ENCODE measurements at regions not wholly inside any gene's neighbourhood (a gene's known extent, or its start where the extent isn't known, plus 50 kb on each side); places are given as distances from the start of the nearest gene placed in this dataset.

- Histone ChIP-seq H3K4me1 (ENCODE audit: low read depth, poor library complexity, severe bottlenecking) (no peaks in the 10 kb centered on the region), H3K4me3 (IDR thresholded peaks at IDR 0.05; ENCODE audit: insufficient read depth, low read depth, low read length) (no peak overlapping the region), H3K27ac (no peak overlapping the region), H3K27me3 (ENCODE audit: insufficient read depth, low read depth) (no peaks in the 10 kb centered on the region), H3K4me2 (no peak overlapping the region), H3K36me3 (ENCODE audit: insufficient read depth) (no peaks in the 10 kb centered on the region), H2AFZ (ENCODE audit: low read depth) (no peak overlapping the region), H3K79me2 (ENCODE audit: insufficient read depth, low read depth) (no peaks in the 10 kb centered on the region), H3K9ac (no peak overlapping the region), H4K20me1 (ENCODE audit: insufficient read depth) (no peaks in the 10 kb centered on the region)
- TF ChIP-seq CTCF (conservative IDR thresholded peaks at IDR 0.05; ENCODE audit: low read depth, low read length): no peak
Measured at GRCh38 chr5:75856056-75856455, 138.8 kb upstream of the POC5 start.

DNA sequence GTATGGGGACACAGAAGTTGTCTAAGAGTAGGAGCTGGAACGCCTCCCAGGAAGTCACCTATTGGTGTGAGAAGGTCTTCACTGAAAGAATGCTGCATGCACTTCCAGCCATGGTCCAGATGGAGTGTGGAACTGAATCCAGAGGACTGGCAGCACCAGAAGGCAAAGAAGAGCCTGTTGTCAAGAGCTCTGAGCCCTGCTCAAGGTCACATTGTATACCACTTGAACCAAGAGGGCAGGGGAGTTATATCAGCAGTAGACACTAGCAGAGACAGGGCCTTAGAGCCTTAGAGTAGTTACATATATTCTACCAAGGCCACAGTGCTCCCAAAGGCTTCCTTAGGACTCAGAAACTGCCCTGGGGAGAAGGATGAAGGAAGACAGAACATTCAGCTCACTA, 130.8 kb upstream of the POC5 start:
- no peak overlapping the region for H3K27ac ChIP-seq
- H3K36me3 ChIP-seq (ENCODE audit: insufficient read depth): no peaks in the 10 kb centered on the region
- no peaks in the 10 kb centered on the region for H4K20me1 ChIP-seq (ENCODE audit: insufficient read depth)
- no peaks in the 10 kb centered on the region for H3K79me2 ChIP-seq (ENCODE audit: insufficient read depth, low read depth)
- no peaks in the 10 kb centered on the region for H3K4me1 ChIP-seq (ENCODE audit: low read depth, poor library complexity, severe bottlenecking)
- no peak for TF ChIP-seq CTCF (conservative IDR thresholded peaks at IDR 0.05; ENCODE audit: low read depth, low read length)
- H3K27me3 ChIP-seq (ENCODE audit: insufficient read depth, low read depth): no peaks in the 10 kb centered on the region
- H2AFZ ChIP-seq (ENCODE audit: low read depth): no peak overlapping the region
- no peak overlapping the region for H3K4me2 ChIP-seq
- no peak overlapping the region for H3K4me3 ChIP-seq (IDR thresholded peaks at IDR 0.05; ENCODE audit: insufficient read depth, low read depth, low read length)
- H3K9ac ChIP-seq: no peak overlapping the region

GRCh38 chr5:75847561-75848021, 130.4 kb upstream of the POC5 start:
- Histone ChIP-seq H3K4me3 (IDR thresholded peaks at IDR 0.05; ENCODE audit: insufficient read depth, low read depth, low read length) (no peak overlapping the region), H3K36me3 (ENCODE audit: insufficient read depth) (no peaks in the 10 kb centered on the region), H3K27me3 (ENCODE audit: insufficient read depth, low read depth) (no peaks in the 10 kb centered on the region), H3K79me2 (ENCODE audit: insufficient read depth, low read depth) (no peaks in the 10 kb centered on the region), H4K20me1 (ENCODE audit: insufficient read depth) (no peaks in the 10 kb centered on the region), H2AFZ (ENCODE audit: low read depth) (no peak overlapping the region), H3K27ac (no peak overlapping the region), H3K4me2 (no peak overlapping the region), H3K9ac (no peak overlapping the region), H3K4me1 (ENCODE audit: low read depth, poor library complexity, severe bottlenecking) (no peaks in the 10 kb centered on the region)
- TF ChIP-seq CTCF (conservative IDR thresholded peaks at IDR 0.05; ENCODE audit: low read depth, low read length): no peak

DNA sequence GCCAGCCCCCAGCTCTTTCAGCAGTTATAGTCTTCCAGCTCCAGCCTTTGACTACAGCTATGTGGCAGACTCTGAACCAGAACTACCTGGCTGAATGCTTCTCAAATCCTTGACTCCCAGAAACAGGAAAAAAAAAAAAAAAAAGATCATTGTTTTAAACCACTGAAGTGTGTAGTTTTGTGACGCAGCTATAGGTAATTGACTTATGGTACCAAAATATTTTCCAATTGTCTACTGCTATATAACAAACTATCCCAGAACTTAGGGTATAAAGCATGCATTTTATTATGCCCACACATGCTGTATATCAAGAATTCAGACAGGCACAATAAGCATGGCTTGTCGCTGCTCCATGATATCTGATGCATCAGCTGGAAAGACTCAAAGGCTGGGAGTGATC, 127.1 kb upstream of the POC5 start:
- no peaks in the 10 kb centered on the region for H3K4me1 ChIP-seq (ENCODE audit: low read depth, poor library complexity, severe bottlenecking)
- H3K36me3 ChIP-seq (ENCODE audit: insufficient read depth): no peaks in the 10 kb centered on the region
- H2AFZ ChIP-seq (ENCODE audit: low read depth): no peak overlapping the region
- no peak for TF ChIP-seq CTCF (conservative IDR thresholded peaks at IDR 0.05; ENCODE audit: low read depth, low read length)
- no peaks in the 10 kb centered on the region for H4K20me1 ChIP-seq (ENCODE audit: insufficient read depth)
- H3K79me2 ChIP-seq (ENCODE audit: insufficient read depth, low read depth): no peaks in the 10 kb centered on the region
- H3K4me3 ChIP-seq (IDR thresholded peaks at IDR 0.05; ENCODE audit: insufficient read depth, low read depth, low read length): no peak overlapping the region
- H3K9ac ChIP-seq: no peak overlapping the region
- H3K27me3 ChIP-seq (ENCODE audit: insufficient read depth, low read depth): no peaks in the 10 kb centered on the region
- no peak overlapping the region for H3K4me2 ChIP-seq
- no peak overlapping the region for H3K27ac ChIP-seq
